Fibroblast of lung (primary cell): ENCODE measurements at regions not wholly inside any gene's neighbourhood (a gene's known extent, or its start where the extent isn't known, plus 50 kb on each side); places are given as distances from the start of the nearest gene placed in this dataset.

Experiments
- DNase-seq, 2 donors: peaks; one replicate each; pipeline versions ENCODE4 v3.0.0 to v3.0.0-alpha.2; 2010; ENCODE audit warnings: low read depth in 2 of 2
- H2AFZ ChIP-seq: 2 replicates; pipeline ENCODE4 v1.5.1; 2012; ENCODE audit warnings: low read length, control low read depth, inconsistent platforms
- H3K27ac ChIP-seq: 2 replicates; pipeline ENCODE4 v1.5.1; 2011; ENCODE audit warnings: low read length, control low read depth; ENCODE audit not compliant: insufficient read depth
- H3K27me3 ChIP-seq: 2 replicates; pipeline ENCODE4 v1.5.1; 2011; ENCODE audit warnings: mild to moderate bottlenecking, low read length; ENCODE audit not compliant: control insufficient read depth, insufficient read depth
- H3K36me3 ChIP-seq: 2 replicates; pipeline ENCODE4 v1.5.1; 2011; ENCODE audit warnings: low read length; ENCODE audit not compliant: control insufficient read depth, insufficient read depth
- H3K4me1 ChIP-seq: 2 replicates; pipeline ENCODE4 v1.5.1; 2011; ENCODE audit warnings: low read length; ENCODE audit not compliant: control insufficient read depth, insufficient read depth; ENCODE audit errors: extremely low read depth
- H3K4me2 ChIP-seq: 2 replicates; pipeline ENCODE4 v1.5.1; 2011; ENCODE audit warnings: low read length, control low read depth; ENCODE audit not compliant: insufficient read depth; ENCODE audit errors: extremely low read depth
- H3K4me3 ChIP-seq, 4 experiments: fragments of 200-600 bp in 1 of 4; sonication (generic) in 1 of 4; replicated peaks in 1 of 4; 2 replicates each; pipeline ENCODE4 v1.5.1; 2011 to 2016; ENCODE audit warnings: low read length in 4 of 4, low read depth in 3 of 4, mild to moderate bottlenecking in 3 of 4, control low read depth in 2 of 4, inconsistent platforms in 1 of 4, mixed read lengths in 1 of 4; ENCODE audit not compliant: insufficient read depth in 1 of 4; ENCODE audit errors: control extremely low read depth in 1 of 4
- H3K79me2 ChIP-seq: 2 replicates; pipeline ENCODE4 v1.5.1; 2012; ENCODE audit warnings: mild to moderate bottlenecking, low read length, inconsistent platforms; ENCODE audit not compliant: control insufficient read depth, insufficient read depth
- H3K9ac ChIP-seq: 2 replicates; pipeline ENCODE4 v1.5.1; 2011; ENCODE audit warnings: mild to moderate bottlenecking, low read length, control low read depth; ENCODE audit not compliant: insufficient read depth
- H3K9me3 ChIP-seq: 2 replicates; pipeline ENCODE4 v1.5.1; 2012; ENCODE audit warnings: low read depth, low read length; ENCODE audit not compliant: control insufficient read depth, insufficient read depth
- H4K20me1 ChIP-seq: 2 replicates; pipeline ENCODE4 v1.5.1; 2011; ENCODE audit warnings: low read length; ENCODE audit not compliant: control insufficient read depth, insufficient read depth; ENCODE audit errors: extremely low read depth
- EZH2 ChIP-seq: IDR thresholded peaks from 2 replicates; pipeline ENCODE4 v1.5.1; 2012; ENCODE audit warnings: low read length, control low read depth, mild to moderate bottlenecking; ENCODE audit errors: missing control alignments
- TF ChIP-seq, protein P1 (sequence below), 2 donors: IDR thresholded peaks in 1 of 2; conservative IDR thresholded peaks in 1 of 2; 1 replicate in 1 of 2; 2 replicates in 1 of 2; pipeline ENCODE4 v1.5.1; 2011 to 2012; ENCODE audit warnings: low read length in 2 of 2, control low read depth in 1 of 2, inconsistent platforms in 1 of 2, low read depth in 1 of 2, mild to moderate bottlenecking in 1 of 2

DNA sequence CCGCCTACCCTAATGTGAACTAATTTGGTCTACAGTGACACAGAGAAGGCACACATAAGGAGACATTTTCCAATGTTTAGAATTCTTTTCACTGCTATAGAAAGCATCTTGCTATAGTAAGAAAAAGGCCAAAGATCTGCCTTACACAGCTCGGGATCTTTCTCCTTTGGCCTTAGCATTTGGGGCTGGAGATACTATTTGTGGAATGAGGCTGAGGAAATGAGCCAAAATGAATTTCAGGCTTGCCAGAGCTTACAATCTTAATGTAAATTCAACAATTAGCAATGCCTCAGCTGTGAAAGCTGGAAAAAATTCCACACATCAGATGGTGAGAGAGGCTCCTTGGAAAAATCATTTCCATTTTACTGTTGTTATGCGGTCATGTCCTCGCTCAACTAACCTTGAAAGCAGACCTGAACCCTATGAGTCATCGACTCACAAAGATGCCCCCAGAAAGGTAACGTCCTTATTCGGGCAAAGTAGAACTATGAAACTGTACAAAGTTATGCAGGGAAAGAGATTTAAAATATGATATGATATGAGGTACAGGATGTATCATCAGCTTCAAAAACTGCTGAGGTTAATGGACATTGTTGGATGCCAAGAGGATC is 324.5 kb upstream of the NBEA start:
- no peak overlapping the region for H2AFZ ChIP-seq
- H3K79me2 ChIP-seq = no peaks in the 10 kb centered on the region
- TF ChIP-seq EZH2 = no peak
- TF ChIP-seq, protein P1, sequence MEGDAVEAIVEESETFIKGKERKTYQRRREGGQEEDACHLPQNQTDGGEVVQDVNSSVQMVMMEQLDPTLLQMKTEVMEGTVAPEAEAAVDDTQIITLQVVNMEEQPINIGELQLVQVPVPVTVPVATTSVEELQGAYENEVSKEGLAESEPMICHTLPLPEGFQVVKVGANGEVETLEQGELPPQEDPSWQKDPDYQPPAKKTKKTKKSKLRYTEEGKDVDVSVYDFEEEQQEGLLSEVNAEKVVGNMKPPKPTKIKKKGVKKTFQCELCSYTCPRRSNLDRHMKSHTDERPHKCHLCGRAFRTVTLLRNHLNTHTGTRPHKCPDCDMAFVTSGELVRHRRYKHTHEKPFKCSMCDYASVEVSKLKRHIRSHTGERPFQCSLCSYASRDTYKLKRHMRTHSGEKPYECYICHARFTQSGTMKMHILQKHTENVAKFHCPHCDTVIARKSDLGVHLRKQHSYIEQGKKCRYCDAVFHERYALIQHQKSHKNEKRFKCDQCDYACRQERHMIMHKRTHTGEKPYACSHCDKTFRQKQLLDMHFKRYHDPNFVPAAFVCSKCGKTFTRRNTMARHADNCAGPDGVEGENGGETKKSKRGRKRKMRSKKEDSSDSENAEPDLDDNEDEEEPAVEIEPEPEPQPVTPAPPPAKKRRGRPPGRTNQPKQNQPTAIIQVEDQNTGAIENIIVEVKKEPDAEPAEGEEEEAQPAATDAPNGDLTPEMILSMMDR (conservative IDR thresholded peaks at IDR 0.05 in 1 of 2, IDR thresholded peaks at IDR 0.05 in 1 of 2; ENCODE audit: low read depth in 1 of 2, low read length in 2 of 2) = no peak
- H3K9ac ChIP-seq = no peak overlapping the region
- H3K9me3 ChIP-seq = no peaks in the 10 kb centered on the region
- no peaks in the 10 kb centered on the region for H3K27me3 ChIP-seq
- no peak overlapping the region for H3K4me2 ChIP-seq
- peak in 1 of 2 donors; percentile 32 for DNase-seq
- H4K20me1 ChIP-seq = no peaks in the 10 kb centered on the region
- H3K4me3 ChIP-seq = no peak overlapping the region
- H3K36me3 ChIP-seq = no peaks in the 10 kb centered on the region
- H3K27ac ChIP-seq = no peak overlapping the region
- no peaks in the 10 kb centered on the region for H3K4me1 ChIP-seq

DNA sequence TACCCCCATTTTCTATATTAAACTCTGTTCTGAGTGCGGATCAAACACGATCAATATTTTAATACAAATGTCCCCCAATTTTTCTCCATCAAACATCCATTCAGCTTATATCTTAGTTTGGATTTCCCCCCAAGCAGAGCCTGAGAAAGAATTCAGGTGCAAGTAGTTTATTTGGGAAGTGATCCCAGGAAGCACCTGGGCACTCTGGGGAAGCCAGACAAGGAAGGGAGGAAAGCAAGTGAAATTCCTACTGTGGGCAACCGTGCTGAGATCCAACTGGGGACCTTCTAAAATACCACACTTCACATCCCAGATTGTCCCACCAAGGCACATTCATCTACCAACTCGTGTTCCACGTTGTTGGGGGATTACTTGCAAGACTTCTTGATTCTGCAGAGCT is 323.4 kb upstream of the NBEA start:
- H3K4me1 ChIP-seq = no peaks in the 10 kb centered on the region
- H3K27me3 ChIP-seq = no peaks in the 10 kb centered on the region
- no peaks in the 10 kb centered on the region for H3K36me3 ChIP-seq
- H3K79me2 ChIP-seq = no peaks in the 10 kb centered on the region
- no peak overlapping the region for H3K4me2 ChIP-seq
- no peak for DNase-seq
- H3K9ac ChIP-seq = no peak overlapping the region
- H4K20me1 ChIP-seq = no peaks in the 10 kb centered on the region
- TF ChIP-seq, protein P1 (conservative IDR thresholded peaks at IDR 0.05 in 1 of 2, IDR thresholded peaks at IDR 0.05 in 1 of 2; ENCODE audit: low read depth in 1 of 2, low read length in 2 of 2) = no peak
- TF ChIP-seq EZH2 = no peak
- no peak overlapping the region for H2AFZ ChIP-seq
- H3K27ac ChIP-seq = no peak overlapping the region
- H3K4me3 ChIP-seq = no peak overlapping the region
- no peaks in the 10 kb centered on the region for H3K9me3 ChIP-seq

DNA sequence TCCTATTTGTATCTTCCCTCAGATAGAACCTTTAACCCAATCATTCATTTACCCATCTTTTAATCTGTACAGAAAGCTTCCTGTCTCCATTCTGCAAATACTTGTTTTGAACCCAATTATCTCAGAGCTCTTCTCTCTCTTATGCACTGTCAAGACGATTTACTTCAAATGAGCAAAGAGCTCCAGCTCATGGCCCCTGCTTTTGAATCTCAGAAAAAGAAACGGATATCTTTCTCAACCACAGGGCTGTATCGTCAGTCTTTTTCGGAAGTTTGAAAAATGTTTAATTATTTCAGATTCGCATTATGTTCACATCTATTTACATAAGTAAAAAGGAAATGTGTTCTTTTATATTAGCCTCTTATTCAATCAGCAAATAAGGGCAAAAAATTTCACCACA is 322.7 kb upstream of the NBEA start:
- no peak overlapping the region for H3K27ac ChIP-seq
- H3K9me3 ChIP-seq = no peaks in the 10 kb centered on the region
- no peak for TF ChIP-seq EZH2
- TF ChIP-seq, protein P1 (conservative IDR thresholded peaks at IDR 0.05 in 1 of 2, IDR thresholded peaks at IDR 0.05 in 1 of 2; ENCODE audit: low read depth in 1 of 2, low read length in 2 of 2) = no peak
- H2AFZ ChIP-seq = no peak overlapping the region
- H3K9ac ChIP-seq = no peak overlapping the region
- H3K27me3 ChIP-seq = no peaks in the 10 kb centered on the region
- H3K79me2 ChIP-seq = no peaks in the 10 kb centered on the region
- H3K4me1 ChIP-seq = no peaks in the 10 kb centered on the region
- no peak overlapping the region for H3K4me2 ChIP-seq
- no peaks in the 10 kb centered on the region for H3K36me3 ChIP-seq
- H4K20me1 ChIP-seq = no peaks in the 10 kb centered on the region
- DNase-seq = no peak
- no peak overlapping the region for H3K4me3 ChIP-seq
